ENCODE measurements at regions not wholly inside any gene's neighbourhood (a gene's known extent, or its start where the extent isn't known, plus 50 kb on each side); places are given as distances from the start of the nearest gene placed in this dataset.

DNA sequence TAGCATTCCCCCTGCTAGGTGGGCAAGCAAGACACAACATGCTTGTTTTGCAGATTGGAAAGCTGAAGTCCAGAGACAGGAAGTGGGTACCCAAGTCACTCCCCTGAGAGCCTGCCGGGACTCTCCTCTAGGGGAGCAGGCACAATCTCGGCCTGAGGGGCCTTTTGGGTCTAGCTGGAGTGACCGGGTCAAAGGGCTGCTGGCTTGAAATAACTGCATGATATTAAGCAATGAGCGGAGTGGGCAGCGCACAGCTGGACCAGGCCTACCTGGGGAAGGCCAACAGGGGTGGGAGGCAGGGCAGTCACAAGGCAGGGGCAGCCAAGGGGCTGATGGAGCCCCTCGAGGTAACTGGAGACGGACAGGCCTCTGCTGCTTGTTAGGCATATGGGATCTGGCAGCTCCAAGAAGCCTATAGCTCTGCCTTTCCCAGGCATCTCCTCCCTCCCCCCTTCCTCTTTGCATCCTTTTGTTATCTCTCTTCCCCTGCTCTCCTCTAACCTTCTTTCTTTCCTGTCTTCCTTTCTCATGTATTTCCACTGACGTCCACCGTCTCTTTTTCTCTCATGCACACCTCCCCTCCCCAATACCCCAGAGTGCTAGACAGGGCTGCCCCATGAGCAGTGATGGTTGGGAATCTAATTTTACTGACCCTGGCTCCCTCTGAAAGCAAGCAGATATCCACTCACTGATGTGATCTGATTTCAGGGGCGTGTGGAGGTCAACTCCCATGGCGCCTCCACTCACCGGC, 237.5 kb downstream of the LOXHD1 start:
- Histone ChIP-seq H3K27me3 (ENCODE audit: control insufficient read depth in 1 of 2, insufficient read depth in 2 of 2, low read length in 2 of 2) (no peaks in the 10 kb centered on the region), H3K9ac (ENCODE audit: low read depth in 1 of 2, low read length in 2 of 2) (no peak overlapping the region), H3K36me3 (ENCODE audit: control insufficient read depth in 1 of 2, insufficient read depth in 2 of 2, low read length in 2 of 2) (no peaks in the 10 kb centered on the region), H3K4me1 (ENCODE audit: control insufficient read depth in 1 of 2, insufficient read depth in 2 of 2, low read length in 2 of 2) (peaks cover 0 to 9% of the 10 kb centered on the region in 2 donors), H3K9me3 (ENCODE audit: control insufficient read depth in 1 of 2, low read length in 2 of 2) (no peaks in the 10 kb centered on the region), H3K4me3 (ENCODE audit: low read depth in 1 of 2, low read length in 2 of 2) (no peak overlapping the region), H3K27ac (ENCODE audit: low read depth, low read length) (no peak overlapping the region)

- Histone ChIP-seq H3K4me1 (ENCODE audit: control insufficient read depth in 1 of 2, insufficient read depth in 2 of 2, low read length in 2 of 2) (peaks cover 0 to 9% of the 10 kb centered on the region in 2 donors), H3K36me3 (ENCODE audit: control insufficient read depth in 1 of 2, insufficient read depth in 2 of 2, low read length in 2 of 2) (no peaks in the 10 kb centered on the region), H3K4me3 (ENCODE audit: low read depth in 1 of 2, low read length in 2 of 2) (no peak overlapping the region), H3K9ac (ENCODE audit: low read depth in 1 of 2, low read length in 2 of 2) (no peak overlapping the region), H3K9me3 (ENCODE audit: control insufficient read depth in 1 of 2, low read length in 2 of 2) (no peaks in the 10 kb centered on the region), H3K27me3 (ENCODE audit: control insufficient read depth in 1 of 2, insufficient read depth in 2 of 2, low read length in 2 of 2) (no peaks in the 10 kb centered on the region), H3K27ac (ENCODE audit: low read depth, low read length) (no peak overlapping the region)
These were observed 235.0 kb downstream of the LOXHD1 start for GRCh38 chr18:46421973-46422551.

DNA sequence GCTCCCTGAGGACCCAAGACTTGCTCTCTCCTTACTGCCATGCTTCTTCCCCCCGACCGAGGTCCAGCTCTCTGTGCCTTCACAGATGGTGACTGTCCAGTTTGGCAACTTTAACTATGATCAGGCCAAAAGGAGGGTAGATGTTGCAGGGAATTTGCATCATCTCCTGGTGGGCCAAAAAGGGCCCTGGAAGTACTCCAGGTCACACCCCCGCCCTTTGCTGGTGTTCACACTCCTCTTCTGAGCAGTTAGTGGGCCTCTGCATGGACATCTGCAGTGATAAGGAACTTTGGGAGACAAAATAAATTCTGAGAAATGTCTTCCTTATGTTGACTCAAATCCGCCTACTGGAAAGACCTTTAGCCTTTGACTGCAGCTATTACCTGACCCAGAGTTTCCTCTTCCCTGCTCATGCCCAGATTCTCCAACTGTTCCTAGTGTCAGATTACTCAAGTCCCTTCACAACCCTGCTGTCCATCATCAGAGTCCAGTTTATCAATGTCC, 234.4 kb downstream of the LOXHD1 start:
- Histone ChIP-seq H3K9ac (ENCODE audit: low read depth in 1 of 2, low read length in 2 of 2) (no peak overlapping the region), H3K4me3 (ENCODE audit: low read depth in 1 of 2, low read length in 2 of 2) (no peak overlapping the region), H3K4me1 (ENCODE audit: control insufficient read depth in 1 of 2, insufficient read depth in 2 of 2, low read length in 2 of 2) (peaks cover 0 to 9% of the 10 kb centered on the region in 2 donors), H3K27ac (ENCODE audit: low read depth, low read length) (no peak overlapping the region), H3K9me3 (ENCODE audit: control insufficient read depth in 1 of 2, low read length in 2 of 2) (no peaks in the 10 kb centered on the region), H3K27me3 (ENCODE audit: control insufficient read depth in 1 of 2, insufficient read depth in 2 of 2, low read length in 2 of 2) (no peaks in the 10 kb centered on the region), H3K36me3 (ENCODE audit: control insufficient read depth in 1 of 2, insufficient read depth in 2 of 2, low read length in 2 of 2) (no peaks in the 10 kb centered on the region)

DNA sequence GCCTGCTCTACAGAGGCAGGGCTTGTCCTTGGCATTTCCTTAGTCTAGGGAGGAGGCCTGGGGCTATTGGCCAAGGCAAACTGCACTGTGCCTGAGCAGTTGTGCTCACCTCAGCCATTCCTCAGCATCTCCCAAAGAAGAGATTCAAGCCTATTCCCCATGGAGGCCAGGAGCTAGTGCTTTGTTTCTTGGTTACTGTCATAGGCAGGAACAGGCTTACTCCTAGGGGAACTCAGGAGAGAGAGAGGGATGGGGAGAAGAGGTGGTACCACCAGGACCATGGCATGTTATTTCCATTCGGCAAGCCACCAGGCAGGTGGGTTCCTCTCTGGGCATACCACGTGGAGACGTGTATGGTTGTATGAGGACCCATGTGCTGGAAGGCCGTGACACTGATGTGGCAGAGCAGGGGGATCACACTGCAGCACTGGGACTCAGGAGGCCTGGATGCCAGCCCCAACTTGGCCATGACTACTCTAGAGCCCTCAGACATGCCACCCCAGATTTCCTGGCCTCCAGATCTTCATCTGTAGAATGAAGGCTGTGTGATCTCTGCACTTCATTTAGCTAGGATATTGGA, 233.7 kb downstream of the LOXHD1 start:
- H3K36me3 ChIP-seq (ENCODE audit: control insufficient read depth in 1 of 2, insufficient read depth in 2 of 2, low read length in 2 of 2), result no peaks in the 10 kb centered on the region
- no peak overlapping the region for H3K9ac ChIP-seq (ENCODE audit: low read depth in 1 of 2, low read length in 2 of 2)
- H3K27ac ChIP-seq (ENCODE audit: low read depth, low read length), result no peak overlapping the region
- no peaks in the 10 kb centered on the region for H3K9me3 ChIP-seq (ENCODE audit: control insufficient read depth in 1 of 2, low read length in 2 of 2)
- H3K27me3 ChIP-seq (ENCODE audit: control insufficient read depth in 1 of 2, insufficient read depth in 2 of 2, low read length in 2 of 2), result no peaks in the 10 kb centered on the region
- H3K4me1 ChIP-seq (ENCODE audit: control insufficient read depth in 1 of 2, insufficient read depth in 2 of 2, low read length in 2 of 2), result peaks cover 0 to 9% of the 10 kb centered on the region in 2 donors
- no peak overlapping the region for H3K4me3 ChIP-seq (ENCODE audit: low read depth in 1 of 2, low read length in 2 of 2)

GRCh38 chr18:46424898-46425297, 232.1 kb downstream of the LOXHD1 start:
- H3K36me3 ChIP-seq (ENCODE audit: control insufficient read depth in 1 of 2, insufficient read depth in 2 of 2, low read length in 2 of 2), result no peaks in the 10 kb centered on the region
- H3K4me1 ChIP-seq (ENCODE audit: control insufficient read depth in 1 of 2, insufficient read depth in 2 of 2, low read length in 2 of 2), result peaks cover 0 to 9% of the 10 kb centered on the region in 2 donors
- no peak overlapping the region for H3K27ac ChIP-seq (ENCODE audit: low read depth, low read length)
- H3K9me3 ChIP-seq (ENCODE audit: control insufficient read depth in 1 of 2, low read length in 2 of 2), result no peaks in the 10 kb centered on the region
- no peak overlapping the region for H3K4me3 ChIP-seq (ENCODE audit: low read depth in 1 of 2, low read length in 2 of 2)
- no peaks in the 10 kb centered on the region for H3K27me3 ChIP-seq (ENCODE audit: control insufficient read depth in 1 of 2, insufficient read depth in 2 of 2, low read length in 2 of 2)
- H3K9ac ChIP-seq (ENCODE audit: low read depth in 1 of 2, low read length in 2 of 2), result no peak overlapping the region

DNA sequence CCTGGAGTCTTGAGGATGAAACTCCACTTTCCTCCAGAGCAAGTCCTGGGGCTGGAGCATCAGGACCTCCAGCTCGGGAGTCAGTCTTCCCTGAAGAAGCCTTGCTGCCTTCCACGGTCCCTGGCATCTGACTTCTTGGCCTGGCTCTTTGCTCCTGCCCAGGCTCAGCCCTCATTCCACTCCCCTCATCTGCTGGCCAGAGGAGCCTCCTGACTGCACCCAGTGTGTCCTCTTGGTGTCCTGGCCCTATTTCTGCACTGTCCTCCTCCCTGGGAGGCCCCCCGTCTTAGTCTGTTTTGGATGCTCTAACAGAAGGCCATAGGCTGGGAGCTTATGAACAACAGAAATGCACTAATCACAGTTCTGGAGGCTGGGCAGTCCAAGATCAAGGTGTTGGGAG, 231.5 kb downstream of the LOXHD1 start:
- Histone ChIP-seq H3K9me3 (ENCODE audit: control insufficient read depth in 1 of 2, low read length in 2 of 2) (no peaks in the 10 kb centered on the region), H3K36me3 (ENCODE audit: control insufficient read depth in 1 of 2, insufficient read depth in 2 of 2, low read length in 2 of 2) (no peaks in the 10 kb centered on the region), H3K27me3 (ENCODE audit: control insufficient read depth in 1 of 2, insufficient read depth in 2 of 2, low read length in 2 of 2) (no peaks in the 10 kb centered on the region), H3K4me1 (ENCODE audit: control insufficient read depth in 1 of 2, insufficient read depth in 2 of 2, low read length in 2 of 2) (peaks cover 0 to 9% of the 10 kb centered on the region in 2 donors), H3K27ac (ENCODE audit: low read depth, low read length) (no peak overlapping the region), H3K9ac (ENCODE audit: low read depth in 1 of 2, low read length in 2 of 2) (no peak overlapping the region), H3K4me3 (ENCODE audit: low read depth in 1 of 2, low read length in 2 of 2) (no peak overlapping the region)

- Histone ChIP-seq H3K9me3 (ENCODE audit: control insufficient read depth in 1 of 2, low read length in 2 of 2) (no peaks in the 10 kb centered on the region), H3K4me3 (ENCODE audit: low read depth in 1 of 2, low read length in 2 of 2) (no peak overlapping the region), H3K27ac (ENCODE audit: low read depth, low read length) (no peak overlapping the region), H3K27me3 (ENCODE audit: control insufficient read depth in 1 of 2, insufficient read depth in 2 of 2, low read length in 2 of 2) (no peaks in the 10 kb centered on the region), H3K9ac (ENCODE audit: low read depth in 1 of 2, low read length in 2 of 2) (no peak overlapping the region), H3K4me1 (ENCODE audit: control insufficient read depth in 1 of 2, insufficient read depth in 2 of 2, low read length in 2 of 2) (peaks cover 0 to 9% of the 10 kb centered on the region in 2 donors), H3K36me3 (ENCODE audit: control insufficient read depth in 1 of 2, insufficient read depth in 2 of 2, low read length in 2 of 2) (no peaks in the 10 kb centered on the region)
These were observed 230.9 kb downstream of the LOXHD1 start for GRCh38 chr18:46426021-46426678.

- Histone ChIP-seq H3K9me3 (ENCODE audit: control insufficient read depth in 1 of 2, low read length in 2 of 2) (no peaks in the 10 kb centered on the region), H3K9ac (ENCODE audit: low read depth in 1 of 2, low read length in 2 of 2) (no peak overlapping the region), H3K36me3 (ENCODE audit: control insufficient read depth in 1 of 2, insufficient read depth in 2 of 2, low read length in 2 of 2) (no peaks in the 10 kb centered on the region), H3K27me3 (ENCODE audit: control insufficient read depth in 1 of 2, insufficient read depth in 2 of 2, low read length in 2 of 2) (no peaks in the 10 kb centered on the region), H3K27ac (ENCODE audit: low read depth, low read length) (no peak overlapping the region), H3K4me1 (ENCODE audit: control insufficient read depth in 1 of 2, insufficient read depth in 2 of 2, low read length in 2 of 2) (peaks cover 0 to 9% of the 10 kb centered on the region in 2 donors), H3K4me3 (ENCODE audit: low read depth in 1 of 2, low read length in 2 of 2) (no peak overlapping the region)
These were observed 230.4 kb downstream of the LOXHD1 start for GRCh38 chr18:46426679-46427047.

Data from duodenal mucosa (tissue), 2 donors.